ENCODE measurements at regions not wholly inside any gene's neighbourhood (a gene's known extent, or its start where the extent isn't known, plus 50 kb on each side); places are given as distances from the start of the nearest gene placed in this dataset.
A peak's percentile ranks its signal among the peaks of the same experiment; 100 is the strongest.

GRCh38 chr2:20539776-20540586 is 93.1 kb downstream of the RHOB start:
- Histone ChIP-seq H2AFZ (ENCODE audit: low read depth, low read length) (no peak overlapping the region), H3K27me3 (ENCODE audit: insufficient read depth, low read length) (peaks cover 6% of the 10 kb centered on the region), H3K9me3 (ENCODE audit: low read length) (no peaks in the 10 kb centered on the region), H3K4me3 (ENCODE audit: low read length) (no peak overlapping the region), H3K4me1 (ENCODE audit: insufficient read depth, low read length) (peaks cover 22% of the 10 kb centered on the region), H3K36me3 (ENCODE audit: insufficient read depth, low read length) (no peaks in the 10 kb centered on the region)

GRCh38 chr2:20540587-20541293 is 93.9 kb downstream of the RHOB start:
- H3K4me1 ChIP-seq (ENCODE audit: insufficient read depth, low read length) = peaks cover 22% of the 10 kb centered on the region
- H3K9me3 ChIP-seq (ENCODE audit: low read length) = no peaks in the 10 kb centered on the region
- H3K27me3 ChIP-seq (ENCODE audit: insufficient read depth, low read length) = peaks cover 6% of the 10 kb centered on the region
- no peak overlapping the region for H2AFZ ChIP-seq (ENCODE audit: low read depth, low read length)
- H3K4me3 ChIP-seq (ENCODE audit: low read length) = no peak overlapping the region
- no peaks in the 10 kb centered on the region for H3K36me3 ChIP-seq (ENCODE audit: insufficient read depth, low read length)

GRCh38 chr2:20541294-20541640 is 94.4 kb downstream of the RHOB start:
- Histone ChIP-seq H3K4me1 (ENCODE audit: insufficient read depth, low read length) (peaks cover 22% of the 10 kb centered on the region), H3K9me3 (ENCODE audit: low read length) (no peaks in the 10 kb centered on the region), H3K27me3 (ENCODE audit: insufficient read depth, low read length) (peaks cover 6% of the 10 kb centered on the region), H2AFZ (ENCODE audit: low read depth, low read length) (no peak overlapping the region), H3K4me3 (ENCODE audit: low read length) (no peak overlapping the region), H3K36me3 (ENCODE audit: insufficient read depth, low read length) (no peaks in the 10 kb centered on the region)

- no peak overlapping the region for H3K4me3 ChIP-seq (ENCODE audit: low read length)
- H3K36me3 ChIP-seq (ENCODE audit: insufficient read depth, low read length) = no peaks in the 10 kb centered on the region
- no peaks in the 10 kb centered on the region for H3K9me3 ChIP-seq (ENCODE audit: low read length)
- peaks cover 6% of the 10 kb centered on the region for H3K27me3 ChIP-seq (ENCODE audit: insufficient read depth, low read length)
- peaks cover 22% of the 10 kb centered on the region for H3K4me1 ChIP-seq (ENCODE audit: insufficient read depth, low read length)
- no peak overlapping the region for H2AFZ ChIP-seq (ENCODE audit: low read depth, low read length)
Observed at GRCh38 chr2:20541651-20542050, 94.8 kb downstream of the RHOB start.

GRCh38 chr2:20542269-20542668 is 95.4 kb downstream of the RHOB start:
- H2AFZ ChIP-seq (ENCODE audit: low read depth, low read length) = no peak overlapping the region
- peaks cover 6% of the 10 kb centered on the region for H3K27me3 ChIP-seq (ENCODE audit: insufficient read depth, low read length)
- H3K9me3 ChIP-seq (ENCODE audit: low read length) = no peaks in the 10 kb centered on the region
- H3K36me3 ChIP-seq (ENCODE audit: insufficient read depth, low read length) = no peaks in the 10 kb centered on the region
- H3K4me1 ChIP-seq (ENCODE audit: insufficient read depth, low read length) = peaks cover 18% of the 10 kb centered on the region
- H3K4me3 ChIP-seq (ENCODE audit: low read length) = no peak overlapping the region

- peaks cover 12% of the 10 kb centered on the region for H3K4me1 ChIP-seq (ENCODE audit: insufficient read depth, low read length)
- no peaks in the 10 kb centered on the region for H3K9me3 ChIP-seq (ENCODE audit: low read length)
- H3K36me3 ChIP-seq (ENCODE audit: insufficient read depth, low read length) = no peaks in the 10 kb centered on the region
- peaks cover 3% of the 10 kb centered on the region for H3K27me3 ChIP-seq (ENCODE audit: insufficient read depth, low read length)
- no peak overlapping the region for H3K4me3 ChIP-seq (ENCODE audit: low read length)
- no peak overlapping the region for H2AFZ ChIP-seq (ENCODE audit: low read depth, low read length)
Observed at GRCh38 chr2:20542746-20543468, 96.0 kb downstream of the RHOB start.

GRCh38 chr2:20543469-20544152 is 96.7 kb downstream of the RHOB start:
- Histone ChIP-seq H2AFZ (ENCODE audit: low read depth, low read length) (peak overlapping the region; percentile 4), H3K4me1 (ENCODE audit: insufficient read depth, low read length) (peaks cover 11% of the 10 kb centered on the region), H3K27me3 (ENCODE audit: insufficient read depth, low read length) (peaks cover 3% of the 10 kb centered on the region)

GRCh38 chr2:20544153-20544747 is 97.4 kb downstream of the RHOB start:
- Histone ChIP-seq H3K4me1 (ENCODE audit: insufficient read depth, low read length) (peaks cover 11% of the 10 kb centered on the region), H3K36me3 (ENCODE audit: insufficient read depth, low read length) (no peaks in the 10 kb centered on the region), H2AFZ (ENCODE audit: low read depth, low read length) (peak overlapping the region; percentile 4), H3K4me3 (ENCODE audit: low read length) (no peak overlapping the region), H3K27me3 (ENCODE audit: insufficient read depth, low read length) (no peaks in the 10 kb centered on the region), H3K9me3 (ENCODE audit: low read length) (no peaks in the 10 kb centered on the region)

More at GRCh38 chr2:20543469-20544152, 96.7 kb downstream of the RHOB start:
- H3K36me3 ChIP-seq (ENCODE audit: insufficient read depth, low read length) = no peaks in the 10 kb centered on the region
- H3K4me3 ChIP-seq (ENCODE audit: low read length) = no peak overlapping the region
- H3K9me3 ChIP-seq (ENCODE audit: low read length) = no peaks in the 10 kb centered on the region

- Histone ChIP-seq H3K9me3 (ENCODE audit: low read length) (no peaks in the 10 kb centered on the region), H3K4me3 (ENCODE audit: low read length) (no peak overlapping the region)
Observed at GRCh38 chr2:20549144-20549543, 101.8 kb downstream of the HS1BP3 start.

GRCh38 chr2:20549691-20550348 is 101.1 kb downstream of the HS1BP3 start:
- Histone ChIP-seq H3K9me3 (ENCODE audit: low read length) (no peaks in the 10 kb centered on the region), H3K36me3 (ENCODE audit: insufficient read depth, low read length) (no peaks in the 10 kb centered on the region), H3K4me3 (ENCODE audit: low read length) (no peak overlapping the region), H2AFZ (ENCODE audit: low read depth, low read length) (no peak overlapping the region), H3K4me1 (ENCODE audit: insufficient read depth, low read length) (peaks cover 2% of the 10 kb centered on the region), H3K27me3 (ENCODE audit: insufficient read depth, low read length) (no peaks in the 10 kb centered on the region)

More at GRCh38 chr2:20549144-20549543, 101.8 kb downstream of the HS1BP3 start:
- Histone ChIP-seq H3K4me1 (ENCODE audit: insufficient read depth, low read length) (peaks cover 6% of the 10 kb centered on the region), H3K27me3 (ENCODE audit: insufficient read depth, low read length) (no peaks in the 10 kb centered on the region), H3K36me3 (ENCODE audit: insufficient read depth, low read length) (no peaks in the 10 kb centered on the region), H2AFZ (ENCODE audit: low read depth, low read length) (no peak overlapping the region)

GRCh38 chr2:20551260-20551944 is 99.5 kb downstream of the HS1BP3 start:
- Histone ChIP-seq H2AFZ (ENCODE audit: low read depth, low read length) (no peak overlapping the region), H3K27me3 (ENCODE audit: insufficient read depth, low read length) (no peaks in the 10 kb centered on the region), H3K4me3 (ENCODE audit: low read length) (no peak overlapping the region), H3K36me3 (ENCODE audit: insufficient read depth, low read length) (no peaks in the 10 kb centered on the region), H3K4me1 (ENCODE audit: insufficient read depth, low read length) (peaks cover 2% of the 10 kb centered on the region), H3K9me3 (ENCODE audit: low read length) (no peaks in the 10 kb centered on the region)

GRCh38 chr2:20551945-20552328 is 99.0 kb downstream of the HS1BP3 start:
- Histone ChIP-seq H2AFZ (ENCODE audit: low read depth, low read length) (no peak overlapping the region), H3K27me3 (ENCODE audit: insufficient read depth, low read length) (no peaks in the 10 kb centered on the region), H3K4me1 (ENCODE audit: insufficient read depth, low read length) (peaks cover 7% of the 10 kb centered on the region), H3K4me3 (ENCODE audit: low read length) (no peak overlapping the region), H3K9me3 (ENCODE audit: low read length) (no peaks in the 10 kb centered on the region), H3K36me3 (ENCODE audit: insufficient read depth, low read length) (no peaks in the 10 kb centered on the region)

Measured in neuron (in vitro differentiated cells).